B cell (primary cell): ENCODE measurements at regions not wholly inside any gene's neighbourhood (a gene's known extent, or its start where the extent isn't known, plus 50 kb on each side); places are given as distances from the start of the nearest gene placed in this dataset.

Experiments used
- EZH2 ChIP-seq: IDR thresholded peaks from 2 replicates; pipeline ENCODE4 v1.6.1; 2012; ENCODE audit warnings: borderline replicate concordance, low read depth, mild to moderate bottlenecking, moderate library complexity, low read length; ENCODE audit not compliant: insufficient read depth, poor library complexity, severe bottlenecking
- TF ChIP-seq, protein P1 (sequence below): fragments of 200-600 bp; IDR thresholded peaks from one replicate; pipeline ENCODE4 v1.8.0; 2022; ENCODE audit warnings: antibody characterized with exemption, mild to moderate bottlenecking

DNA sequence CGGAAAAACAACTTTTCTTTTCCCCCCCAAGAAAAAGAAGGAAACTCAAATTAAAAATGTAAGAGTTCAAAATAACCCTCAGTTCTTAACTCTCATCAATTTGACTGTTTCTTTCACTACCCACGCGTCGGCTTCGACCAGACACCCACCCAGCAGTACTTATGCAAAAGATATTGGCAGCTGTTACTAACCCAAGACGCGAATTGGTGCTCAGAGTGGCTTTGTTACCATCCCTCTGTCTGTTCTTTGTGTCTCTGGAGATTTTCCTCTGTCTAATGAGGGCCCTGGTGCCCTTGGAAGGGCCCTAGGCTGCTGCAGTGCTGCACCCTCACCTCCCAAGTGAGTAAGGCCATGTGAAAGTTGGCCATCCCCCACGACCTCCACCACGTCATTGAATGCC, 180.5 kb upstream of the NECTIN1 start:
- TF ChIP-seq, protein P1, sequence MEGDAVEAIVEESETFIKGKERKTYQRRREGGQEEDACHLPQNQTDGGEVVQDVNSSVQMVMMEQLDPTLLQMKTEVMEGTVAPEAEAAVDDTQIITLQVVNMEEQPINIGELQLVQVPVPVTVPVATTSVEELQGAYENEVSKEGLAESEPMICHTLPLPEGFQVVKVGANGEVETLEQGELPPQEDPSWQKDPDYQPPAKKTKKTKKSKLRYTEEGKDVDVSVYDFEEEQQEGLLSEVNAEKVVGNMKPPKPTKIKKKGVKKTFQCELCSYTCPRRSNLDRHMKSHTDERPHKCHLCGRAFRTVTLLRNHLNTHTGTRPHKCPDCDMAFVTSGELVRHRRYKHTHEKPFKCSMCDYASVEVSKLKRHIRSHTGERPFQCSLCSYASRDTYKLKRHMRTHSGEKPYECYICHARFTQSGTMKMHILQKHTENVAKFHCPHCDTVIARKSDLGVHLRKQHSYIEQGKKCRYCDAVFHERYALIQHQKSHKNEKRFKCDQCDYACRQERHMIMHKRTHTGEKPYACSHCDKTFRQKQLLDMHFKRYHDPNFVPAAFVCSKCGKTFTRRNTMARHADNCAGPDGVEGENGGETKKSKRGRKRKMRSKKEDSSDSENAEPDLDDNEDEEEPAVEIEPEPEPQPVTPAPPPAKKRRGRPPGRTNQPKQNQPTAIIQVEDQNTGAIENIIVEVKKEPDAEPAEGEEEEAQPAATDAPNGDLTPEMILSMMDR: no peak
- no peak for TF ChIP-seq EZH2
